ENCODE measurements at regions not wholly inside any gene's neighbourhood (a gene's known extent, or its start where the extent isn't known, plus 50 kb on each side); places are given as distances from the start of the nearest gene placed in this dataset.

GRCh38 chr15:62989366-62990055 lies 53.0 kb upstream of the TPM1 start:
- TF ChIP-seq, protein P1, sequence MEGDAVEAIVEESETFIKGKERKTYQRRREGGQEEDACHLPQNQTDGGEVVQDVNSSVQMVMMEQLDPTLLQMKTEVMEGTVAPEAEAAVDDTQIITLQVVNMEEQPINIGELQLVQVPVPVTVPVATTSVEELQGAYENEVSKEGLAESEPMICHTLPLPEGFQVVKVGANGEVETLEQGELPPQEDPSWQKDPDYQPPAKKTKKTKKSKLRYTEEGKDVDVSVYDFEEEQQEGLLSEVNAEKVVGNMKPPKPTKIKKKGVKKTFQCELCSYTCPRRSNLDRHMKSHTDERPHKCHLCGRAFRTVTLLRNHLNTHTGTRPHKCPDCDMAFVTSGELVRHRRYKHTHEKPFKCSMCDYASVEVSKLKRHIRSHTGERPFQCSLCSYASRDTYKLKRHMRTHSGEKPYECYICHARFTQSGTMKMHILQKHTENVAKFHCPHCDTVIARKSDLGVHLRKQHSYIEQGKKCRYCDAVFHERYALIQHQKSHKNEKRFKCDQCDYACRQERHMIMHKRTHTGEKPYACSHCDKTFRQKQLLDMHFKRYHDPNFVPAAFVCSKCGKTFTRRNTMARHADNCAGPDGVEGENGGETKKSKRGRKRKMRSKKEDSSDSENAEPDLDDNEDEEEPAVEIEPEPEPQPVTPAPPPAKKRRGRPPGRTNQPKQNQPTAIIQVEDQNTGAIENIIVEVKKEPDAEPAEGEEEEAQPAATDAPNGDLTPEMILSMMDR (IDR thresholded peaks at IDR 0.05; ENCODE audit: insufficient read depth, low read depth, low read length, missing control alignments), result no peak
- no peak for DNase-seq (ENCODE audit: low read depth)
- no peak overlapping the region for H3K4me3 ChIP-seq (ENCODE audit: low read depth, low read length)

DNA sequence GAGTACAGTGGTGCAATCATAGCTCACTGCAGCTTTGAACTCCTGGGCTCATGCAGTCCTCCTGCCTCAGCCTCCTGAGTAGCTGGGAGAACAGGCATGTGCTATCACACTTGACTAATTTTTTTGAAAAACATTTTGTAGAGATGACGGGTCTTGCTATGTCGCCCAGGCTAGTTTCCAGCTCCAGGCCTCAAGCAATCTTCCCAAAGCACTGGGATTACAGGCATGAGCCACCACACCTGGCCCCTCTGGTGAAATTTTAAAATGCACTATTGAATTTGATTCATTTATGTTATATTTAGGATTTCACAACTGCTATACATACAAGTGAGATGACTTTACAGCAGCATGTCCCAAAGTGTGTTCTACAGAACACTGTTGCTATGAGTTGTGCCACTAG lies 50.8 kb upstream of the TPM1 start:
- no peak overlapping the region for H3K4me3 ChIP-seq (ENCODE audit: low read depth, low read length)
- no peak for DNase-seq (ENCODE audit: low read depth)
- TF ChIP-seq, protein P1 (IDR thresholded peaks at IDR 0.05; ENCODE audit: insufficient read depth, low read depth, low read length, missing control alignments), result no peak

DNA sequence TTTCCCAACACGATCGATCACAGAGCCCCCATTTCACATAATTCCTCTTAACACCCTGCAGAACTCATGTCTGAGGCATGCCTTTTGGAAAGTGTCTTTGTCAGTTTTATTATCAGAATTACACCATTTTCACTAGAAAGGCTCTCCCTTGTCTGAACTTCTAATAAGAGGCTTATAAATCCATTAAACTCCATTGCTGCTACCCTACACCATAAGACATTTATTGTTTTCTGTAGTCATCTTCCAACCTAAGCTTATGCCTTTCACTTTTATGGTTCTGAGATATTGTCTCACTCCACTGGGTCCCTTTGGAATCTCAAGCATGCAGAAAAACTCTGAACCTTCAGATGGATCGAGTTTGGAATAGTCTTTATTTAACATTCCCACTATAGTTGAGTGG lies 50.2 kb upstream of the TPM1 start:
- TF ChIP-seq, protein P1 (IDR thresholded peaks at IDR 0.05; ENCODE audit: insufficient read depth, low read depth, low read length, missing control alignments), result no peak
- DNase-seq (ENCODE audit: low read depth), result no peak
- H3K4me3 ChIP-seq (ENCODE audit: low read depth, low read length), result no peak overlapping the region
